ENCODE measurements at regions not wholly inside any gene's neighbourhood (a gene's known extent, or its start where the extent isn't known, plus 50 kb on each side); places are given as distances from the start of the nearest gene placed in this dataset.

DNA sequence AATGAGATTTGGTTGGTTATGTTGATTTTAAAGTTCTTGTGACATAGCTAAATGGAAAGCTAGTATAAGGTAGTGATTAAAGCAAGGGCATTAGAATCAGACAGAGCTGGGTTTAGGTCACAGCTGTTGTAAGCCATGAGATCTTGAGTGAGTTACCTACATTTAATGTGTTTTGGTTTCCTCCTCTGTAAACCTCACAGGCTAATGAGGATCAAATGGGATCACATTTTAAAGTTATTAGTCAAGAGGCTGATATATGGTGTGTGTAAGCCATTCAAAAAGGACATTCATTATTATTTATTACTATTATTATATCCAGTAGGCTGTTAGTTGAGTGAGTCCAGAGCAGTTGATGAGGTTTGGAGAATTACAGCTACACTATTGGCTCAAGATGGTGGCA, 416.2 kb downstream of the IRS1 start:
- TF ChIP-seq, protein P1, sequence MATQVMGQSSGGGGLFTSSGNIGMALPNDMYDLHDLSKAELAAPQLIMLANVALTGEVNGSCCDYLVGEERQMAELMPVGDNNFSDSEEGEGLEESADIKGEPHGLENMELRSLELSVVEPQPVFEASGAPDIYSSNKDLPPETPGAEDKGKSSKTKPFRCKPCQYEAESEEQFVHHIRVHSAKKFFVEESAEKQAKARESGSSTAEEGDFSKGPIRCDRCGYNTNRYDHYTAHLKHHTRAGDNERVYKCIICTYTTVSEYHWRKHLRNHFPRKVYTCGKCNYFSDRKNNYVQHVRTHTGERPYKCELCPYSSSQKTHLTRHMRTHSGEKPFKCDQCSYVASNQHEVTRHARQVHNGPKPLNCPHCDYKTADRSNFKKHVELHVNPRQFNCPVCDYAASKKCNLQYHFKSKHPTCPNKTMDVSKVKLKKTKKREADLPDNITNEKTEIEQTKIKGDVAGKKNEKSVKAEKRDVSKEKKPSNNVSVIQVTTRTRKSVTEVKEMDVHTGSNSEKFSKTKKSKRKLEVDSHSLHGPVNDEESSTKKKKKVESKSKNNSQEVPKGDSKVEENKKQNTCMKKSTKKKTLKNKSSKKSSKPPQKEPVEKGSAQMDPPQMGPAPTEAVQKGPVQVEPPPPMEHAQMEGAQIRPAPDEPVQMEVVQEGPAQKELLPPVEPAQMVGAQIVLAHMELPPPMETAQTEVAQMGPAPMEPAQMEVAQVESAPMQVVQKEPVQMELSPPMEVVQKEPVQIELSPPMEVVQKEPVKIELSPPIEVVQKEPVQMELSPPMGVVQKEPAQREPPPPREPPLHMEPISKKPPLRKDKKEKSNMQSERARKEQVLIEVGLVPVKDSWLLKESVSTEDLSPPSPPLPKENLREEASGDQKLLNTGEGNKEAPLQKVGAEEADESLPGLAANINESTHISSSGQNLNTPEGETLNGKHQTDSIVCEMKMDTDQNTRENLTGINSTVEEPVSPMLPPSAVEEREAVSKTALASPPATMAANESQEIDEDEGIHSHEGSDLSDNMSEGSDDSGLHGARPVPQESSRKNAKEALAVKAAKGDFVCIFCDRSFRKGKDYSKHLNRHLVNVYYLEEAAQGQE (IDR thresholded peaks at IDR 0.05; ENCODE audit: insufficient replicate concordance, low read depth) = no peak
- TF ChIP-seq SPI1 (IDR thresholded peaks at IDR 0.05; ENCODE audit: borderline replicate concordance, low read depth) (no peak), POLR2AphosphoS5 (IDR thresholded peaks at IDR 0.05; ENCODE audit: low read depth) (no peak), GABPA (IDR thresholded peaks at IDR 0.05; ENCODE audit: low read depth) (no peak)
- TF ChIP-seq, protein P2, sequence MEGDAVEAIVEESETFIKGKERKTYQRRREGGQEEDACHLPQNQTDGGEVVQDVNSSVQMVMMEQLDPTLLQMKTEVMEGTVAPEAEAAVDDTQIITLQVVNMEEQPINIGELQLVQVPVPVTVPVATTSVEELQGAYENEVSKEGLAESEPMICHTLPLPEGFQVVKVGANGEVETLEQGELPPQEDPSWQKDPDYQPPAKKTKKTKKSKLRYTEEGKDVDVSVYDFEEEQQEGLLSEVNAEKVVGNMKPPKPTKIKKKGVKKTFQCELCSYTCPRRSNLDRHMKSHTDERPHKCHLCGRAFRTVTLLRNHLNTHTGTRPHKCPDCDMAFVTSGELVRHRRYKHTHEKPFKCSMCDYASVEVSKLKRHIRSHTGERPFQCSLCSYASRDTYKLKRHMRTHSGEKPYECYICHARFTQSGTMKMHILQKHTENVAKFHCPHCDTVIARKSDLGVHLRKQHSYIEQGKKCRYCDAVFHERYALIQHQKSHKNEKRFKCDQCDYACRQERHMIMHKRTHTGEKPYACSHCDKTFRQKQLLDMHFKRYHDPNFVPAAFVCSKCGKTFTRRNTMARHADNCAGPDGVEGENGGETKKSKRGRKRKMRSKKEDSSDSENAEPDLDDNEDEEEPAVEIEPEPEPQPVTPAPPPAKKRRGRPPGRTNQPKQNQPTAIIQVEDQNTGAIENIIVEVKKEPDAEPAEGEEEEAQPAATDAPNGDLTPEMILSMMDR (IDR thresholded peaks at IDR 0.05; ENCODE audit: insufficient read depth, low read length) = no peak
- H3K27ac ChIP-seq (replicated peaks) = no peak overlapping the region
- no peak overlapping the region for H3K4me3 ChIP-seq (replicated peaks; ENCODE audit: insufficient read depth, low read length)
- no peak for DNase-seq (ENCODE audit: low read depth in 1 of 2, low spot score in 1 of 2)
- no peaks in the 10 kb centered on the region for H3K27me3 ChIP-seq (ENCODE audit: insufficient read depth, poor library complexity, severe bottlenecking)

DNA sequence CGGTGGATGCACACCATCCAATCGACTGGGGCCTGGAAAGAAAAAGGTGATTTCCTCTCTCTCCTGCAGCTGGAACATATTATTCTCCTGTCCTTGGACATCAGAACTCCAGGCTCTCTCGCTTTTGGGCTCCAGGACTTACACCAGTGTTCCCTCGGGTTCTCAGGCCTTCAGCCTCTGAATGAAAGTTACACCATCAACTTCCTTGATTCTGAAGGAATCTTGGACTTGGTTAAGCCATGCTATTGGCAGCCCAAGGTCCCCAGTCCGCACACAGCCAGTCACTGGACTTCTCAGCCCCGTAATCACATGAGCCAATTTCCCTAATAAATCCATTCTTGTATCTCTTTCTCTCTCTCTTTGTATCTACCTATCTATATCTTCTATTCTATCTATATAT, 418.9 kb downstream of the IRS1 start:
- Histone ChIP-seq H3K27ac (replicated peaks) (no peak overlapping the region), H3K4me3 (replicated peaks; ENCODE audit: insufficient read depth, low read length) (no peak overlapping the region), H3K27me3 (ENCODE audit: insufficient read depth, poor library complexity, severe bottlenecking) (no peaks in the 10 kb centered on the region)
- no peak for TF ChIP-seq GABPA (IDR thresholded peaks at IDR 0.05; ENCODE audit: low read depth)
- TF ChIP-seq, protein P2 (IDR thresholded peaks at IDR 0.05; ENCODE audit: insufficient read depth, low read length) = no peak
- TF ChIP-seq SPI1 (IDR thresholded peaks at IDR 0.05; ENCODE audit: borderline replicate concordance, low read depth) = no peak
- TF ChIP-seq POLR2AphosphoS5 (IDR thresholded peaks at IDR 0.05; ENCODE audit: low read depth) = no peak
- TF ChIP-seq, protein P1 (IDR thresholded peaks at IDR 0.05; ENCODE audit: insufficient replicate concordance, low read depth) = no peak
- no peak for DNase-seq (ENCODE audit: low read depth in 1 of 2, low spot score in 1 of 2)

DNA sequence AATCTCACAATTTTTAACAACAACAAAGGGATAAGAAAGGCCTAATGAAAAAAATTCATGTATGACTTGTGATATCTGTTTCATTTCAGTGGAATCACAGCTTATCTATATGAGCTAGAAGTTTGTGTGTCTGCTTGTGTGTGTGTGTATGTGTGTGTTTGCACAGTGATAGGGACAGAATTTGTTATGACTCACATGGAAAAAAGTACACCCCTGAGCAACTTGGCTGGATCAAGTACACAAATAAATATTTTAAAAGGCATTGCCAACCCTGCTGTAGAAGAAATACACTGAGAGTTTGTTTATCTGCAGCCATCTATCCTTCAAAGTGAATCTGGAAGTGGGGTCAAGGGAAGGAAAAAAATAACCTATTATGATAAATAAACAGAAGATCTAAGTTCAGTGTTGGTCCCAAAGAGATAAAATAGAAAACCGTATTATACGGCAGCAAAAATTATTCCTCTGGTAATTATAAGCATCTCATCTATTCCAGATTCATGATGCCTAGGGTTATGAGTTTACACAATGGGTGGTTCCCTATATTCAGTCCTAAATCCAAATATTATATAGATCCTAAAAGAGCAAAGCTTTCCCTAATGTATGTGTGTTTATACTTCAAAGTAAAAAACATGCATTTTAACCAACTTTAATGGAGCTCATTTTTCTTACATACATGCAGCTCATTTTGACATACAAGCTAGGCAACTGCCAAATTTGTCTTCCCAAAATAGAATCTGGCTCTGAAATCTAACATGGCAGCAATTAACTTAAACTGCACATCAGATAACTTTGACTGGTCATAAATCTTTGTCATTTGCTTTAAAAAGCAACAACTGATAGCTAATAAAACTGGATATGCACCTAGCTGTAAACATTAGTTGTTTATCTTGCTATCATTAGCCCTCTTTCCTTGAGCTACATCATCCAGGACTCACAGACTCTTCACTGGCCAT, 420.6 kb downstream of the IRS1 start:
- Histone ChIP-seq H3K27me3 (ENCODE audit: insufficient read depth, poor library complexity, severe bottlenecking) (no peaks in the 10 kb centered on the region), H3K4me3 (replicated peaks; ENCODE audit: insufficient read depth, low read length) (no peak overlapping the region), H3K27ac (replicated peaks) (no peak overlapping the region)
- TF ChIP-seq, protein P2 (IDR thresholded peaks at IDR 0.05; ENCODE audit: insufficient read depth, low read length) = no peak
- no peak for TF ChIP-seq GABPA (IDR thresholded peaks at IDR 0.05; ENCODE audit: low read depth)
- no peak for TF ChIP-seq POLR2AphosphoS5 (IDR thresholded peaks at IDR 0.05; ENCODE audit: low read depth)
- no peak for TF ChIP-seq SPI1 (IDR thresholded peaks at IDR 0.05; ENCODE audit: borderline replicate concordance, low read depth)
- TF ChIP-seq, protein P1 (IDR thresholded peaks at IDR 0.05; ENCODE audit: insufficient replicate concordance, low read depth) = no peak
- DNase-seq (ENCODE audit: low read depth in 1 of 2, low spot score in 1 of 2) = no peak
